ENCODE measurements at regions not wholly inside any gene's neighbourhood (a gene's known extent, or its start where the extent isn't known, plus 50 kb on each side); places are given as distances from the start of the nearest gene placed in this dataset.
"Not testable (repeated sequence)": the region's sequence is repeated elsewhere in the genome, so short reads cannot be mapped to it uniquely, and the experiment has no call there.

GRCh38 chr15:28789401-28790114, 58.9 kb downstream of the GOLGA6L7 start:
- POLR2A ChIA-PET, H3K4me3 ChIP-seq, H3K4me1 ChIP-seq, H3K4me2 ChIP-seq, H3K9me3 ChIP-seq, H3K27ac ChIP-seq, FAIRE-seq: not testable (repeated sequence)
- CTCF ChIA-PET, result interaction anchor here (1.5 kb wide), 1 partner anchor 314 kb away, joined by 6 read pairs; no protein-coding TSS in a partner anchor
- peak in 1 of 2 experiments; percentile 30 for DNase-seq (ENCODE audit: low read depth in 1 of 2, low spot score in 1 of 2)
- TF ChIP-seq CTCF (IDR thresholded peaks at IDR 0.05) (0 out of 3 replicates have a peak, but pooled peaks have one; percentile 5), RAD21 (conservative IDR thresholded peaks at IDR 0.05 in 1 of 2, IDR thresholded peaks at IDR 0.05 in 1 of 2) (peak; percentile 36 to 45; a peak in 4 of 5 replicates), SMC3 (IDR thresholded peaks at IDR 0.05) (0 out of 3 replicates have a peak, but pooled peaks have one; percentile 14)
- ATAC-seq, result peak; percentile 76 to 92
- 57% methylated on average over 13 of the region's 32 CpGs for WGBS (ENCODE audit: missing lambda C conversion rate)

GRCh38 chr15:28788649-28789400, 59.6 kb downstream of the GOLGA6L7 start:
- FAIRE-seq, result not testable (repeated sequence)

GRCh38 chr15:28788176-28788575, 60.3 kb downstream of the GOLGA6L7 start:
- H3K27ac ChIP-seq; DNase-seq (ENCODE audit: low read depth in 1 of 2, low spot score in 1 of 2); FAIRE-seq; ATAC-seq; CTCF ChIA-PET; H3K4me2 ChIP-seq; POLR2A ChIA-PET; H3K4me3 ChIP-seq; H3K4me1 ChIP-seq; H3K9me3 ChIP-seq: not testable (repeated sequence)
- WGBS (ENCODE audit: missing lambda C conversion rate), result 18% methylated on average over 1 of the region's 1 CpG

More at GRCh38 chr15:28788649-28789400, 59.6 kb downstream of the GOLGA6L7 start:
- CTCF ChIA-PET, result interaction anchor here (1.5 kb wide), 1 partner anchor 315 kb away, joined by 6 read pairs; no protein-coding TSS in a partner anchor
- DNase-seq (ENCODE audit: low read depth in 1 of 2, low spot score in 1 of 2); H3K27ac ChIP-seq; H3K9me3 ChIP-seq; H3K4me3 ChIP-seq; POLR2A ChIA-PET; H3K4me2 ChIP-seq; H3K4me1 ChIP-seq: not testable (repeated sequence)
- WGBS (ENCODE audit: missing lambda C conversion rate), result 74% methylated on average over 12 of the region's 78 CpGs
- peak; percentile 58 to 88 for ATAC-seq

- DNase-seq (ENCODE audit: low read depth in 1 of 2, low spot score in 1 of 2) (no peak), FAIRE-seq (no peak), ATAC-seq (no peak)
- Histone ChIP-seq H3K4me1 (0 out of 3 replicates have a peak, but pooled peaks cover 1% of the 10 kb centered on the region), H3K4me3 (no peak overlapping the region), H3K27ac (no peak overlapping the region), H3K4me2 (no peak overlapping the region), H3K9me3 (no peaks in the 10 kb centered on the region)
- ChIA-PET POLR2A (no interaction called here), CTCF (no interaction called here)
- WGBS (ENCODE audit: missing lambda C conversion rate), result 38% methylated on average over 1 of the region's 1 CpG
- TF ChIP-seq HOXB13 (CRISPR knock-in tag; IDR thresholded peaks at IDR 0.05; ENCODE audit: low read depth) (no peak), SMC3 (IDR thresholded peaks at IDR 0.05) (no peak), NR3C1 (IDR thresholded peaks at IDR 0.05) (no peak), HMGXB4 (CRISPR knock-in tag; IDR thresholded peaks at IDR 0.05; ENCODE audit: borderline replicate concordance) (no peak), ZNF302 (CRISPR knock-in tag; IDR thresholded peaks at IDR 0.05) (no peak), RARB (CRISPR knock-in tag; IDR thresholded peaks at IDR 0.05) (no peak), FOSL2 (IDR thresholded peaks at IDR 0.05) (no peak), FOSL2 (CRISPR knock-in tag; IDR thresholded peaks at IDR 0.05) (no peak), CHD2 (IDR thresholded peaks at IDR 0.05; ENCODE audit: low read length, partially characterized antibody) (no peak)
These were observed 61.9 kb downstream of the GOLGA6L7 start for GRCh38 chr15:28786521-28786920.

GRCh38 chr15:28784347-28785163, 63.9 kb downstream of the GOLGA6L7 start:
- WGBS (ENCODE audit: missing lambda C conversion rate), result 91% methylated on average over 37 of the region's 39 CpGs
- H3K27ac ChIP-seq; FAIRE-seq; H3K4me3 ChIP-seq; H3K4me1 ChIP-seq; ATAC-seq; DNase-seq (ENCODE audit: low read depth in 1 of 2, low spot score in 1 of 2); H3K9me3 ChIP-seq; POLR2A ChIA-PET; H3K4me2 ChIP-seq: not testable (repeated sequence)
- CTCF ChIA-PET, result interaction anchor here (0.7 kb wide), 1 partner anchor 355 kb away, joined by 3 read pairs; no protein-coding TSS in a partner anchor

Measured in A549 (cell line).